PC-3 (cell line): ENCODE measurements at regions not wholly inside any gene's neighbourhood (a gene's known extent, or its start where the extent isn't known, plus 50 kb on each side); places are given as distances from the start of the nearest gene placed in this dataset.

Experiments used
- CTCF ChIP-seq: fragments of 300-600 bp; sonication (generic); conservative IDR thresholded peaks from 2 replicates; pipeline ENCODE4 v1.5.1; 2017; ENCODE audit warnings: antibody characterized with exemption, low read depth, mild to moderate bottlenecking, low read length
- EZH2phosphoT487 ChIP-seq: fragments of 300-600 bp; sonication (generic); IDR thresholded peaks from 2 replicates; pipeline ENCODE4 v1.6.1; 2018; ENCODE audit warnings: mild to moderate bottlenecking, antibody characterized with exemption, low read length, borderline replicate concordance

DNA sequence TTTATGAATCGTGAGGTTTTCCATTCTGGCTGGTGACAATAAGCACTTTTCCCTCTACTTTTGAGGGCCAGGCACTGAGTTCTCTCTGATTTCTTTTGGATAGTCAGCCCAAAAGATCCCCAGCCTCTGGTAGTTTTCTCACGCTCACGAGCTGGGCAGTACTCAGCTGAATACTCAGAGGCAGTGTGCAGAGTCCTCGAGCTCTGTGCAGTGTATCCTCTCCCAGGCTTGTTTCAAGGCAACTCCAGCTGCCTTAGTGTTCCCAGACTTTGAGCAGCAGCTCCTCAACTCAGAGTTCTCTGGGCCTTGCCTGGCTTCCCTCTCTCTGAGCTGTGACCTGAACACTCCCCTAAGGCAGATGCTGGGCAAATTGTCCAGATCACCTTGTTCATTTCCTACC lies 59.1 kb upstream of the IQSEC1 start:
- TF ChIP-seq CTCF (no peak), EZH2phosphoT487 (no peak)
